Suprapubic skin (tissue), 3 donors: ENCODE measurements at regions not wholly inside any gene's neighbourhood (a gene's known extent, or its start where the extent isn't known, plus 50 kb on each side); places are given as distances from the start of the nearest gene placed in this dataset.

Source experiments
- CTCF ChIP-seq, 2 donors: fragments of 200-600 bp in 1 of 2; fragments of 450-650 bp in 1 of 2; sonication (generic) in 1 of 2; IDR thresholded peaks; one replicate each; pipeline ENCODE4 v1.5.1; 2016 to 2019; ENCODE audit warnings: antibody characterized with exemption in 2 of 2, mild to moderate bottlenecking in 1 of 2, moderate library complexity in 1 of 2
- POLR2A ChIP-seq, 2 donors: fragments of 450-650 bp; IDR thresholded peaks; one replicate each; pipeline ENCODE4 v1.6.1; 2017; ENCODE audit warnings: antibody characterized with exemption in 2 of 2, mild to moderate bottlenecking in 2 of 2, moderate library complexity in 2 of 2

- TF ChIP-seq CTCF (IDR thresholded peaks at IDR 0.05) (no peak), POLR2A (IDR thresholded peaks at IDR 0.05) (no peak)
Measured at GRCh38 chr3:103712320-103713008, 1277.6 kb downstream of the ZPLD1 start.
